ENCODE measurements at regions not wholly inside any gene's neighbourhood (a gene's known extent, or its start where the extent isn't known, plus 50 kb on each side); places are given as distances from the start of the nearest gene placed in this dataset.
A peak's percentile ranks its signal among the peaks of the same experiment; 100 is the strongest.

DNA sequence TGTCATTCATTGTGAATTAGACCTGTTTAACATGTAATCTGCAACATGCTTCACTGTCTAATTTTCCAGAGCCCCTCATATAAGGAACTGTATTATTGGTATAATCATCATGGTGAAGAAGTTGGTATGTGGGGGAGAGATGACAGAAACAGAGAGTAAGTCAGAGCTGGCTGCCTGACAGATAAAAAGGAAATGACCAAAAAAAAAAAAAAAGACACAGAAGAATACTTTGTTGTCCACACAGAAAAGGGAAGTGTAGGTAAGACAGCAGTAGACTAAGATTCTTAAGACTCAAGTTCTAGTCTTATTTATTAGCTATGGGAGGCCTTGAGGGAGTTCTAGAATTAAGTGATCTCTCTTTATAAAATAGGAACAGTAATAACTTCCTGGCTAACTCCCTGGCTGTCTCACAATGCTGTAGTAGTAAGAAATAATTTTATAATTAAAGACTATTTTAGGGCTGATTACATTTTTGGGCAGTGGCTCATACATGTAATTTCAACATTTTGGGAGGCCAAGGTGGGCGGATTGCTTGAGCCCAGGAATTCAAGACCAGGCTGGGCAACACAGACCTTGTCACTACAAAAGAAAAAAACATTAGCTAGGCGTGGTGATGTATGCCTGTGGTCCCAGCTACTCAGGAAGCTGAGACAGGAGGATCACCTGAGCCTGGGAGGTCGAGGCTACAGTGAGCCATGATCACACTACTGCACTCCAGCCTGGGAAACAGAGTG is 102.5 kb downstream of the PRL start:
- Histone ChIP-seq H2AK5ac (ENCODE audit: low read depth, low read length) (peak overlapping the region; percentile 75; the same call in 1 of the 2 replicates), H2BK5ac (ENCODE audit: low read depth, low read length, poor library complexity, severe bottlenecking) (peak overlapping the region; percentile 81), H3K4me2 (ENCODE audit: low read depth, low read length) (peak overlapping the region; percentile 48; the same call in 1 of the 2 replicates), H4K91ac (ENCODE audit: insufficient read depth, low read depth, low read length) (peak overlapping the region; percentile 36; the same call in 1 of the 2 replicates), H3K4me1 (ENCODE audit: control insufficient read depth, insufficient read depth, low read length) (peaks cover 6% of the 10 kb centered on the region), H4K8ac (ENCODE audit: low read depth in 2 of 2, low read length in 2 of 2) (peak overlapping the region; percentile 33 to 47; a peak in 2 of 4 replicates), H3K4me3 (ENCODE audit: insufficient read depth, low read depth, low read length) (no peak overlapping the region), H4K5ac (ENCODE audit: low read depth, low read length) (peak overlapping the region; percentile 78; the same call in 1 of the 2 replicates), H3K27me3 (ENCODE audit: control insufficient read depth, insufficient read depth, low read length) (no peaks in the 10 kb centered on the region), H3K4ac (ENCODE audit: low read depth, low read length) (peak overlapping the region; percentile 80), H3K56ac (ENCODE audit: extremely low read depth, insufficient read depth, low read length) (no peak overlapping the region), H3K14ac (replicated peaks; ENCODE audit: low read depth, low read length) (peak overlapping the region; percentile 64), H3K79me1 (ENCODE audit: low read depth in 1 of 2, low read length in 2 of 2) (no peaks in the 10 kb centered on the region), H3K27ac (ENCODE audit: insufficient read depth, low read length) (peak overlapping the region; percentile 69), H3K36me3 (ENCODE audit: control insufficient read depth, insufficient read depth, low read length) (no peaks in the 10 kb centered on the region), H2BK20ac (ENCODE audit: low read depth, low read length) (peak overlapping the region; percentile 68; the same call in 1 of the 2 replicates), H2AK9ac (replicated peaks; ENCODE audit: low read depth, low read length, poor library complexity) (no peak overlapping the region), H3K9ac (ENCODE audit: low read depth, low read length) (no peak overlapping the region), H3K9me3 (ENCODE audit: control insufficient read depth, insufficient read depth, low read length) (no peaks in the 10 kb centered on the region), H2BK15ac (ENCODE audit: low read depth, low read length) (peak overlapping the region; percentile 62; the same call in 1 of the 3 replicates), H2BK120ac (ENCODE audit: low read depth, low read length) (peak overlapping the region; percentile 79), H3K18ac (ENCODE audit: low read depth, low read length) (peak overlapping the region; percentile 79; the same call in 1 of the 2 replicates), H4K20me1 (ENCODE audit: insufficient read depth, low read length) (no peaks in the 10 kb centered on the region), H3K9me1 (ENCODE audit: insufficient read depth, low read length) (no peaks in the 10 kb centered on the region), H3K23ac (ENCODE audit: low read depth, low read length) (peak overlapping the region; percentile 86), H2AFZ (replicated peaks; ENCODE audit: low read length, poor library complexity) (no peak overlapping the region)
- dilution Hi-C loops (cut with HindIII; ENCODE audit: low sequenced_read_pairs, unreplicated experiment), result no loop called here
- ChIA-PET CTCF (interaction anchor here (0.7 kb wide), 2 partner anchors 445 to 455 kb away, joined by 3 read pairs; no protein-coding TSS in a partner anchor), POLR2A (ENCODE audit: unreplicated experiment) (no interaction called here)
- DNase-seq, result peak; percentile 72
- peak; percentile 62 for ATAC-seq (ENCODE audit: low read depth)
- in situ Hi-C loops (cut with MboI; ENCODE audit: low sequenced_read_pairs), result no loop called here
- no CpG with 5 or more reads among the region's 3 CpGs for WGBS, 2 experiments (ENCODE audit: extremely low coverage in 2 of 2, insufficient read length in 1 of 2)
- intact Hi-C loops (cut with micrococcal nuclease), result no loop called here
- TF ChIP-seq FOS (IDR thresholded peaks at IDR 0.05; ENCODE audit: low read depth, low read length) (peak; percentile 32; the same call in 1 of the 2 replicates), CEBPB (IDR thresholded peaks at IDR 0.05; ENCODE audit: low read depth, low read length) (peak; percentile 63), RAD21 (IDR thresholded peaks at IDR 0.05; ENCODE audit: low read length) (no peak), RCOR1 (IDR thresholded peaks at IDR 0.05; ENCODE audit: insufficient replicate concordance, low read length) (no peak)
- no TSS peak for BruUV-seq (replicated peaks)
